ENCODE measurements at regions not wholly inside any gene's neighbourhood (a gene's known extent, or its start where the extent isn't known, plus 50 kb on each side); places are given as distances from the start of the nearest gene placed in this dataset.

DNA sequence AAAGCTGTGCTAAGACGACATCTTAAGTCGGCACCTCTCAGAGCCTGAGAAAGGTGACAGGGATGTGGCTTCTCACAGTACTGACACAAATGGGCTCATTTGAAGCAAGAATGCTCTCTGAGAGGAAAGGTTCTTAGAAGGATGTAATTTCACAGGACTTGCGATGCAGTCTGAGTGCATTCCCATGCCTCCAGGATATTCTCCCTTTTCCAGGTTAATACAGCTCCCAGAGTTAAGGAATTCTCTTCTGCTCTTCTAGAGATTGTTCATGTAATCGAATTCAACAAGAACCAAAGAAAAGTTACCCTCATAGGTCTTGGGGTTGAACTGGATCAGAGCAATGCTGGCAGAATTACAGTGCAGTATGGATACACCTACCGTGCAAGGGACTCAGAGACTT is 131.0 kb downstream of the GALR1 start:
- TF ChIP-seq, protein P1, sequence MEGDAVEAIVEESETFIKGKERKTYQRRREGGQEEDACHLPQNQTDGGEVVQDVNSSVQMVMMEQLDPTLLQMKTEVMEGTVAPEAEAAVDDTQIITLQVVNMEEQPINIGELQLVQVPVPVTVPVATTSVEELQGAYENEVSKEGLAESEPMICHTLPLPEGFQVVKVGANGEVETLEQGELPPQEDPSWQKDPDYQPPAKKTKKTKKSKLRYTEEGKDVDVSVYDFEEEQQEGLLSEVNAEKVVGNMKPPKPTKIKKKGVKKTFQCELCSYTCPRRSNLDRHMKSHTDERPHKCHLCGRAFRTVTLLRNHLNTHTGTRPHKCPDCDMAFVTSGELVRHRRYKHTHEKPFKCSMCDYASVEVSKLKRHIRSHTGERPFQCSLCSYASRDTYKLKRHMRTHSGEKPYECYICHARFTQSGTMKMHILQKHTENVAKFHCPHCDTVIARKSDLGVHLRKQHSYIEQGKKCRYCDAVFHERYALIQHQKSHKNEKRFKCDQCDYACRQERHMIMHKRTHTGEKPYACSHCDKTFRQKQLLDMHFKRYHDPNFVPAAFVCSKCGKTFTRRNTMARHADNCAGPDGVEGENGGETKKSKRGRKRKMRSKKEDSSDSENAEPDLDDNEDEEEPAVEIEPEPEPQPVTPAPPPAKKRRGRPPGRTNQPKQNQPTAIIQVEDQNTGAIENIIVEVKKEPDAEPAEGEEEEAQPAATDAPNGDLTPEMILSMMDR (conservative IDR thresholded peaks at IDR 0.05; ENCODE audit: low read length) = no peak
- no peak for TF ChIP-seq EZH2phosphoT487 (IDR thresholded peaks at IDR 0.05; ENCODE audit: borderline replicate concordance, low read depth, low read length)
